HS-27A (cell line): ENCODE measurements at regions not wholly inside any gene's neighbourhood (a gene's known extent, or its start where the extent isn't known, plus 50 kb on each side); places are given as distances from the start of the nearest gene placed in this dataset.
A peak's percentile ranks its signal among the peaks of the same experiment; 100 is the strongest.
"Not testable (repeated sequence)": the region's sequence is repeated elsewhere in the genome, so short reads cannot be mapped to it uniquely, and the experiment has no call there.

ENCODE experiments used
- DNase-seq: peaks from one replicate; pipeline ENCODE4 v3.0.0-alpha.2; 2012; ENCODE audit warnings: low read depth, missing footprints

DNA sequence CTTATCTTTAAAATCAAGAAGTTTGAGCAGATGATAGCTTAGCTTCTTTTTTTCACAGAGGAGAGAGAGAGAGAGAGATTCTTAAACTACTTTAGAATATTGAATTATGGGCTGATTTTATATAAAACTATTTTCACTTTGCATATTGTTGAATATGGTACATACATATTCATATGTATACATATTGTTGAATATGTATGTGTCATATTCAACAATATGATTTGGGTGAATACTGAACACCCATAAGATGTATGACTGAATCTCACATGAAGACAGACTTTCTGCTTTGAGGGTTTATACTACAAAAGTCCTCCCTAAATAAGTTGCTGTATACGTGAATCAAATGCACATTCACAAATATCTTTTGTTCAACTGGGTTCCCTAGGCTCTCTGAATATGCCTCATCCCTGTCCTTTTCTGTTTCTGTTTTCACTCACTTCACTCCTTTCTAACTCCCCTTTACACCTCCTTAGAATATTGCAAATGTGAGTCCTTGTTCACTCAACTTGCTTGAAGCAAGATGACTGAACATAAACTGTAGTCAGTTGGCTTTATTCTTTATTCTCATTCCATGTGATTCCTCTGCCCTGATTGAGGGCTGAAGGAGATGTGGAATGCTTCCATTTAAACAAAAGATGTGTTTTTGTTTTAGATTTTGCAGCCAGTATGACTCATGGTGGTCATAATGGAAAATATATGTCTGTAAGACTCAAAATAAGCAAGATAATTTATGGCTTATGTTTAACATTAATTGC lies 225.4 kb upstream of the DAB2 start:
- DNase-seq: no peak

DNA sequence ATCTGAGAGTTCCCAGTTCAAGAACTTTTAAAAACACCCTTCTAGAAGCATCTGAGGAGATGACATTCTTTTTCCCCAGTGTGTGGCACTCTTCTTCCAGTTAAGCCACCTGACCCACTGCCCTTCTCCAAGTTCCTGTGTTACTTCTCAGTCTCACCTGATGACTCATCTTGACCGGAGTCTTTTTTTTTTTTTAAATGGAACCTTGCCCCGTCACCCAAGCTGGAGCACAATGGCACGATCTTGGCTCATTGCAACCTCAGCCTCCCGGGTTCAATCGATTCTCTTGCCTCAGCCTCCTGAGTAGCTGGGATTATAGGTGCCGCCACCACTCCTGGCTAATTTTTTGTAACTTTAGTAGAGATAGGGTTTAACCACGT lies 224.1 kb upstream of the DAB2 start:
- DNase-seq: peak; percentile 35

DNA sequence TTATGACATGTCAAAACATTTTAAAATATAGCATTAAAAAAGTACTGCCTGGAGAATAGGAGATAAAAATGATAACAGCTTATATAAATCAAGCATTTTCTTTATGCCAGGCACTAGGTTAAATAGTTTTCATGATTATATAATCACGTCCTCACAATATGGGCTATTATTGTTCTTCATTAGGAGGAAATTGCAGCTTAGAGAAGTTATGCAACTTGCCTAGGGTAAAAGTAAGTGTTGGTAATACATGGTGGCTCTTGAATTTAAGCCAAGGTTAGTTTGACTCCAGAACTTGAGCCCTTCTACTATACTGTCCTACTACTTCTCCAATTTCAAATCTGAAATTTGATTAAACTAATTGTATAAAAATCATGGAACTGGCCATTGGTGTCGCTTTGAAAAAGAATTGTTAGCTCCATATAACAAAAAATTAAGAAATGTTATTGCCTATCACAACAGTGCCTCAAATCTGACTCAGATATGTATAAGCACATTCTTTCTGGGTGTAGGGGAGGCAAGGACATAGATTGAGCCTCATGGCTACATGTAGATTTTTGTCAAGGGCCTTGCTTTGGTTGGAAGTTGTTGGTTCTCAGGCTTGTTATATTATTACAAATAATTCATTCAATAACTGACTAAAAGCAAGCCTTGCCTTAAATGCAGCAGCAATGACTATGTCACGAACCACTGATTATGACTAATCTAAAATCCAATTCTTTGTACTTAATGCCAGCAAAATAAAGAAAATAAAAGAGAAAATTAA lies 223.5 kb upstream of the DAB2 start:
- DNase-seq: no peak

DNA sequence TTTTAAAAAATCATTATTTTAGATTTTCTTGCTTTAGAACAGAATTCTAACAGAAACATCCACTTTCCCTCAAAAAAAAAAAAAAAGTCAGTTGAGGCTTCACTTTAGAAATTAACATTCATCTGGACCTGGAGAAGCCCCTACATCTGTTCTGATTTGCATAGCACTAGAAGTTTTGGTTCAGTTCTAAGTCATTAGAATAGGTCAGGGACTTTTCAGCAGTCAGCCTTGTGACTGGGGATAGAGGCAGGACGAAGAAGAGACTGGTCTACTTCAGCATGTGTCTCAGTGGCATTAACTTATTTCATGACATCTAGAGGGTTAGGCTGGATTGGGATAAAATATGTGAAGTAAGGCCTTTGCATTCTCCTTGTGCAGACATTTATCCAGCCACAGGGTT lies 215.8 kb upstream of the DAB2 start:
- DNase-seq: no peak

DNA sequence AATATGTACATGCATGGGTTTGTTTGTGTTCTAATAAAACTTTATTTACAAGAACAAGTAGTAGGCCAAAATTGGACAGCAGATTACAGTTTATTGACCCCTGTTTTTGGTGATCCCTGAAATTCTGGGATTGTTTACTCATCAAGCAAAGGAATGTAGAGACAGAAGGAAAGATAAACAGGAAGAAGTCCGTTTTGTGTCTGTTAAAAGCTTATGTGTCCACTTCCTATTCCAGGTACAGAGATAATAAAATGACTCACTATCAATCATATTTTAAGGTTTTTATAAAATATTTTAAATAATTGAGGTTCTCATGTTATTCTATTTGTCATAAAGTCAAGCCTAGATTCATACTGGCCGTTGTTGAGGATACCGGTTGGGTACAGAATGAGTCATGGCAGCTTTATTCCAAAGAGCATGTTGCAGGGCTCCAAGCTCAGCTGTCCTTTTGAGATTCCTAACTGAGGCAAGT lies 214.9 kb upstream of the DAB2 start:
- peak; percentile 76 for DNase-seq

DNA sequence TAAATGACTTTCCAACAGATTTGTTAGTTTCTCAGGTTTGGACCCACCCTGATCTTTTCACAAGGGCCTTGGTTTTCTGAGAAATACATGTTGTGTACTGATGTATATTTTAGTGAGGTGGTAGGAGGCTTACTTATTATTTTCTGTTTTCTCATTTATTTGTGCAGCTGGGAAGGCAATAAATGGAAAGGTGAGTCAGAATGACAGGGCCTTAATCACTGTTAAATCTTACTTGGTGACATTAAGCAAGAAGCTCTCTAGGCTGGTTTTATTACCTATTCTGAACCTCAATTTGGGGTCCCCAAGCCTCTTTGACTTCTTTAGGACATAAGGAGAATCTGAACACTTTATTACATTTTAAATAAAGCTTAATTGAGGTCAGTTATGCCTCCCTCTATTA lies 214.0 kb upstream of the DAB2 start:
- no peak for DNase-seq

DNA sequence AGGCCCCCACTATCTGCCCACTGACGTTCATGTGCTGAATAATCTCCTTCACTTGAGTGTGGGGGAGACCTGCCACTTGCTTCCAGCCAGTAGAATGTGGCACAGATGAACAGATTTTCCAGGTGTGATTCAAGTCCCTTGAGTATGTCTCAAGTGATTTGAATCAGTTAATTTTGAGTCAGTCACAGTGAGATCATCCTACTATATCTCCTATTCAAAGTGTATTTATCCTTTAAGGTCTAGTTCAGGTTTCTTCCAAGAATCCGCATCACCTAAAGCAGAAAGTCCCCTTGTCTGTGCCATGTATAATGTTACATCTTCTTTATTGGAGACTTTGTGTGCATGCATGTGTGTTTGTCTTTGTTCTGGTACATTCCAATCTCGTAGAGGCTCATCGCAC lies 208.3 kb upstream of the DAB2 start:
- no peak for DNase-seq

DNA sequence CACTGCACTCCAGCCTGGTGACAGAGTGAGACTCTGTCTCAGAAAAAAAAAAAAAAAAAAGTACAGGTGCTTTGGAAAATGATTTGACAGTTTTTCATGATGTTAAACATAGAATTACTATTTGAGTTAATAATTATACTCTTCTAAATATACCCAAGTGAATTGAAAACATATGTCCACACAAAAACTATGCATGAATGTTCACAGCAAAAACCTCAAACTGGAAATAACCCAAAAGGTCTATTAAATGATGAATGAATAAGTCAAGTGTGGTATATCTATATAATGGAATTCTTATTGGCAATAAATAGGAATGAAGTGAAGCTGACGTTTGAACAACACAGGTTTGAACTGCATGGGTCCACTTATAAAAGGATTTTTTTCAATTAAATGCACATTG lies 207.2 kb upstream of the DAB2 start:
- DNase-seq: no peak

DNA sequence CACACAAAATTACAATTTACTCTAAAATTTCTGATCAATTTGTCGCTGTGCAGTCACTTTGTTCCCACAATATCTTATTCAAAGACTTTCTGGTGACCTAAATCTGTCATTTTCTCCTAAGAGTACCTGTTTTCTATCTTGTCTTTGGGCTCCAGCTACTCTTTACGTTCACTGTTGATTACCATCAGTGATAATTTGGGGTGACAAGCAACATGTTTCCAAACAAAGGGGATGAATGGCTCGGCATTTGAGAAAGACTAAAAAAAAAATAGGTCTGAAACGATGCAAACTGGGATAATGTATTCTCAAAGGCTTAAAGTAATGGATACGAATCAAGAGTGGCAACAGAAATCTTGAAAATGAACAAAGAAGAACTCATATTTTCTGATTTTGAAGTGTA lies 205.2 kb upstream of the DAB2 start:
- no peak for DNase-seq

DNA sequence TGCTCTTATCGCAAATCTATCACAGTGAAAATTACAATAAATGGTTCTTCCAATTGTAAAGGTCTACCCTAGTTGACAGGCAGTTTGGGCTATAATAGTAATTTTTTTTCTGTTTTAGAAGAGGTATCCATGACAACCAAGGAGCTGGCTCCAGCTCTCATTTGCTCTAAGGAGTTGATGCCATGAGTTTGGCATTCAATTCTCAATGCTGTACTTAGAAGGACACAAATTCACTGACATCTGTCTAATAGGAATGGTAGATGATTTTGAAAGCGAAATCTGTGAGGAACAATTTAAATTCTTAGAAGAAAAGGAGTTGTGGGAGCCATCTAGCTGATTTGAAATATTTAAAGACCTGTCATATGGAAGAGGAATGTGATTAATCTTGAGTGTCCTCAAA lies 203.6 kb upstream of the DAB2 start:
- DNase-seq: no peak

DNA sequence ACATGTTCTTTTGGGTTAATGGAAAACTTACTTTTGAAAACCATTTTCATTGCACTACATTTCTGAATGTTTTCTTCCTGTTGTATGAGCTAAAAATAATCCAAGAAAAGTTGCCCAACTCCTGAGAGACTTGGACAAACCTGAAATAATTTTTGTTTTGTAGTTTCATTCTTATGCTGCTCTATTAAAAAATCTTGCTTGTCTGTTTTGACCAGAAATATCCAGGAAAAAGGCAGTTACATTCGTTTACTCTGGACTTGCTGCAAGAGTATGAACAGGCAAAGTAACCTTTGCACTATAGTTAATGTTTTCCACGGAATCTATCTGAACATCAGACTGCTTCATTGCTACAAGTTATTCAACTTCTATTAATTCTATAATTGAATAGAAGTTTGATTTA lies 200.1 kb upstream of the DAB2 start:
- no peak for DNase-seq

DNA sequence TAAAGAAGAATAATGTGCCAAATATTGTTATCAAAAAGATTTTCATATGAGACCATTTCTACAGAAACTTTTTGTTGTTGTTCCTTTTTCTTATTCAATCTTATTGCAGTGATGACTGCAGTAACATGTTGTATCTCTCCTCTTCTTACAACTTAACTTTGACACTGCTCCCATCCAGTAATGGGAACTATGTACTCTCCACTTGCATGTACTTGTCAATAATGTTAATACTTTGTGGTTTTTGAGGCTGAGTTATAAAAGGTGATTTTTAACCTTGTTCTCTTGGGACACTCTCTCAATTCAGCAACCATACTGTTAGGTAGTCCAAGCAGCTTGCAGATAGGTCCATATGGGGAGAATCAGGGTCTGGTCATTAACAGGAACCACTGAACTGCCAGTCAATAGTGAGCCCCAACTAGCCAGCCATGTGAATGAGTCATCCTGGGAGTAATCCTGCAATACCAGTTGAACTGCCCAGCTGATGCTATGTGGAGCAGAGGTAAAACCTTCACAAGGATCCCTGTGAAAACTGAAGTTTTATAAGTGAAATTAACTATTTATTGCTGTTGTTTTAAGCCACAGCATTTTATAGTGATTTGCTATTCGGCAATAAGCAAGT lies 199.6 kb upstream of the DAB2 start:
- DNase-seq: peak; percentile 47

DNA sequence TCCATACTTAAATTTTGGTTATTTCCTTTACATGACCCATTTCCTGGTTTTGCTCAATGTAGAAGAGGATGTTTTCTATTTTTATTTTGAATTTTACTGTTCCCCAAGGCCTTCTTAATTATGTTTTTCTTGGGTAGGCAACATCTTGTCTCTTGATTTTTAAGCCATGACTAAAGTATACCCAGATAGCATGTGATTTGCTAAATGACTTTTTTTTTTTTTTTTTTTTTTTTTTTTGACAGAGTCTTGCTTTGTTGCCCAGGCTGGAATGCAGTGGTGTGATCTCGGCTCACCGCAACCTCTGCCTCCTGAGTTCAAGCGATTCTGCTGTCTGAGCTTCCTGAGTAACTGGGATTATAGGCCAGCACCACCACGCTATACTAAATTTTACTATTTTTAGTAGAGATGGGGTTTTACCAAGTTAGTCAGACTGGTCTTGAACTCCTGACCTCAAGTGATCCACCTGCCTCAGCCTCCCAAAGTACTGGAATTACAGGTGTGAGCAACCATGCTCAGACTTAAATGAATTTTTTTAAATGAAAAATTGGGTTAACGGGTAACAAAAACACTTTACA lies 198.6 kb upstream of the DAB2 start:
- no peak for DNase-seq

DNA sequence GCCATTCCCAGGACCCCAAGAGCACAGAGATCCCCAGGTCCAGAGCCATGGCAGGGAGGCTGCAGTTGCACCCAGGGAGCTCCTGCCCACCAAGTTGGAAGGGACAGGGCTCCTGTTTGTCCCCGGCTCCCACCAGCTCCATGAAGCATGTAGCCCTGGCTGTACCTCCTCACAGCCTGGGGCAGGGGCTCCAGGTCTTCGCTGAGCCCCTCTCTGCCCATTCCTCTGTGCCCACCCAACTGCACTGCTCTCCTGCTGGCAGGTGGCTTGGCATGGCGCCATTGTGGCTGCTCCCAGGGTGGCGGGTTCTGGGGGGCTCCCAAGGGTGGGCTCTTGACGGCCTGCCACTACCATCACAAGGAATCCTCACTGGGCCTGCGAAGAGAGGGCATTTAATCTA lies 197.5 kb upstream of the DAB2 start:
- no peak for DNase-seq

DNA sequence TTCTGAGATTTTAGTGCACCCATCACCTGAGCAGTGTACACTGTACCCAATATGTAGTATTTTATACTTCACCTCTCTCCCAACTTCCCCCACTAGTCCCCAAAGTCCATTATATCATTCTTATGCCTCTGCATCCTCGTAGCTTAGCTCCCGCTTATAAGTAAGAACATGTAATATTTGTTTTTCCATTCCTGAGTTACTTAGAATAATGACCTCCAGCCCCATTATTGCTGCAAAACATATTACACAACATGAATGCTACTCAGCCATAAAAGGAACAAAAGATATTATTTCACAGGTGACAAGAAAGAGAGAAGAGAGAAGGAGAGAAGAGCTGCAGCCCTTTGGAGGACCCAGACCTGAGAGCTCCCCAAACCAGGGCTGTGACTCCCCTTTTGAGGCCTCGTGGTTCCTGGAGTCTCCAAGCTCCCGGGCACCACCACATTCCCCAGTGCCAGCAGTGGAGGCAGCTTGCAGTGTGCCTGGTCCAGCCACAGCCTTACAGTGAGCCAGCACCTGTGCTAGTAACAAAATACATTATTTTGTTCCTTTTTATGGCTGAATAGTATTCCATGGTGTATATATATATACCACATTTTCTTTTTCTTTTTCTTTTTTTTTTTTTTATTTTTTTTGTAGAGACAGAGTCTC lies 194.5 kb upstream of the DAB2 start:
- DNase-seq: no peak

DNA sequence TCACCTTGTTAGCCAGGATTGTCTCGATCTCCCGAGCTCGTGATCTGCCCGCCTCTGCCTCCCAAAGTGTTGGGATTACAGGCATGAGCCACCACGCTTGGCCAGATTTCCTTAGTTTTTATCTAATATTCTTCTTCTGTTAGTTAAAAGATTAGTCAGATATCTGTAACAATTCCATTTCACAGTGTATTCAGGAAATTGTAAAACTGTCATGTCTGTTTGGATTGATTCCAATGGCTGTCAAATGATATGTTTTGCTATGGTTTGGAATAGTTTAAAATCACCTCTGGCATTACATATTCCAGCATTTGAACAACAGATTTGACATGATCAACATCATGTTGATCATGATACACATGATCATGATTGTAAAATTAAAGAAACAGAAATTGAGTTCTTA lies 193.6 kb upstream of the DAB2 start:
- no peak for DNase-seq

DNA sequence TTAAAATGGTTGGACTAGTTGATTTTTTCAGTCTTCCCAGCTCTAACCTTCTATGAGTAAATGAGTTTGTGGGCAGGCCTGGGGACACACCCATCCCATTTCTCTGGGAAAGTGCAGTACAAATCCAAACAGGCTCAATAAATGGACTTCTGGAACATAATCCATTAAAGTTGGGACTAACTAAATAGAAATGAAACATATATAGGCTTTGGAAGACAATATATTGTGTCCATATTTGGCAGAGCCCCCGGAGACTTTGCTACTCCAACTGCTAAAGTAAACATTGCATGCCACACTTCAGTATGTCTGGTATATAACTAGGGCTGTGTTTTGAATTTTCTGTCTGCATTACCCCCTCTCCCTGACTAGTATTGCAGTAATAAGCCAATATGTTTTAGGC lies 191.4 kb upstream of the DAB2 start:
- no peak for DNase-seq

DNA sequence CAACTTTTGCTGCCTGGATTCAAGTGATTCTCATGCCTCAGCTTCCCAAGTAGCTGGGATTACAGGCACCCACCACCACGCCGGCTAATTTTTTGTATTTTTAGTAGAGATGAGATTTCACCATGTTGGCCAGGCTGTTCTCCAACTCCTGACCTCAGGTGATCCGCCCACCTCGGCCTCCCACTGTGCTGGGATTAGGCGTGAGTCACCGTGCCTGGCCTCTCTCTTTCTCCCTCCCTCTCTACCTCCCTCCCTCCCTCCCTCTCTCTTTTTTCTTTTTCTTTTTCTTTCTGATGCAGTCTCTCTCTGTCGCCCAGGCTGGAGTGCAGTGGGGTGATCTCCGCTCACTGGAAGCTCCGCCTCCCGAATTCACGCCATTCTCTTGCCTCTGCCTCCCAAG lies 186.3 kb upstream of the DAB2 start:
- not testable (repeated sequence) for DNase-seq

DNA sequence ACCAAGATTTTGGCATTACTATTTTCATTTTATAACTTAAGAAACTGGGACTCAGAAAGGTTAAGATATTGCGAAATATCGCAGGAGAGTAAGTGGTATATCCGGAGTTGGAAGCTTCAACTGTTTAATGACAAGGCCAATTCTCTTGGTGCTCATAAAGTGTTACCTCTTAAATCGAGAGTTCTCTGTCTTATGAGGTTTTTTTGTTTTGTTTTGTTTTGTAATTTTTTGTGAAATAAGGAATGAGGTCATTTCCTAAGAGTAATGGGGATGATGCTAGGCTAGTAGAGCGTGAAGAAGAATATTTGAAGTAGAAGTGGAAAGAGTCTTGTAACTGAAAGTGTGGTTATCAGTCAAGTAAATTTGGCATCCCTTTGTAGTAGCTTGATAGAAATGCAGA lies 183.2 kb upstream of the DAB2 start:
- DNase-seq: no peak

DNA sequence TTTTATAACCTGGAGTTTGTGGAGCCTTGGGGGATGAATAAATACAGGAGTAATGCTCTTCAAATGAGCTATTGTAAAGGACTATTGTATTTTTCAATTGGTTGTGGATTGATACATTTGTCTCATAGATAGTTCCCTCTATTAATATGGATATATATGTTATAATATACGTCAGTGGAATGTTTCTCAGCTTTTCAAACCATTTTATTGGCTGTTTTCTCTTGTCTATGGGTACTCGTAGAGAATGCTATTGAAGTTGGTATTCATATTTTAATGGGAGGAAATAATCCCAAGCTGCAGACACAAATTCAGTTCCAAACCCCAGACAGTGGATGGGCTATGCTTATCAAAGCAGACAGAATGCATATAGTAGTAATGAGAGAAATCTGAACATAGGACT lies 181.8 kb upstream of the DAB2 start:
- DNase-seq: no peak

DNA sequence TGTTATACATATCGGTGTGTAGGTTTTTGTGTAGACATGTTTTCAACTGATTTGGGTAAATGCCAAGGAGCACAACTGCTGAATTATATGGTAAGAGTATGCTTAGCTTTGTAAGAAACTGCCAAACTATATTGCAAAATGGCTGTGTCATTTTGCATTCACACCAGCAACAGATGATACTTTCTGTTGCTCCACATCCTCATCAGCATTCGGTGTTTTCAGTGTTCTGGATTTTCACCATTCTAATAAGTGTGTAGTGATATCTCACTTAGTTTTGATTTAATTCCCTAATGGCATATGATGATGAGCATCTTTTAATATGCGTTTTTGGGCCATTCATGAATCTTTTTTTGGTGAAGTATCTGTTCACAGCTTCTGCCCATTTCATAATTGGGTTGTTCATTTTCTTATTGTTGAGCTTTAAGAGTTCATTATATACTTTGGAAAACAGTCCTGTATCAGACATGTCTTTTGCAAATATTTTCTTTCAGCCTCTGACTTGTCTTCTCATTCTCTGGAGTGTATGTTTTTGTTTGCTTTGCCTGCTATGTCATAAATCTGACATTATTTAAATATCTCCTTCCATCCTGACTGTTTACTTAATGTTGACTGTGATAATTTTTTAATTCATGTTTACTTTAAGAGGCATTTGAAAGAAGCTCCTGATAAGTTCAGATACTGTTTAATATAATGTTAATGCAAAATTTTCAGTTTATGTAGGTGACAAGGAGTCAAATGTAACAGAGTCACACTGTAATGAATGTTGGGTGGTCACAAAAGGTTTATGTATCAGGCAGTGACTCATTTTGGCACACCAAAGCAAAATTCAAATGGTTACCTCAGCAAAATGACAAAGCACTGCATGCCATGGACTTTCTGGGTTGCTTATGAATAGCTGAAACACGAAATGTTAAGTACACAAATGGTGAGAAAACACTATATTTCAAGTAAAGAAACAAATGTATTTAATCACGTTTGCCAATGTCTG lies 181.1 kb upstream of the DAB2 start:
- DNase-seq: no peak
